ENCODE measurements at regions not wholly inside any gene's neighbourhood (a gene's known extent, or its start where the extent isn't known, plus 50 kb on each side); places are given as distances from the start of the nearest gene placed in this dataset.
"Not testable (repeated sequence)": the region's sequence is repeated elsewhere in the genome, so short reads cannot be mapped to it uniquely, and the experiment has no call there.

GRCh38 chr17:15836249-15836982, 104.3 kb downstream of the TBC1D26 start:
- H3K27me3 ChIP-seq = not testable (repeated sequence)
- 91 to 95% methylated on average over 3 to 5 of the region's 12 CpGs for WGBS, 2 donors

DNA sequence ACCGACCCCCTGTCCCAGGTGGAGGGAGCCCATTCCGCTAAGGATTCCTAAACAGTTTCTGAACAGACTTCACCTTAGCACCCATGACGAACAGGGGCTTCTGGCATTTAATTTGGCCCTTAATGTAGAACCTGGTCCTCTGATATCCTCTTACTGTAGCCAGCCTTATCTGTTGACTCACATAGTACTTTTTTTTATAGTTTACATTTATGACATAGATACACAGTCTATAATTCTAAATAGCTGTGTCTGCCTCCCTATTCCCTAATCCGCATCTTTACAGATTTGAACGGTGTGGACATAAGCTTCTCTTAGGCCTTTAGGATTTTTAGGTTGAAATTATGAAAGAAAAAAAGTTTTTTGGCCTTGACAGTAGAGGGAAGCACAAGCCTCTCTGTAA, 104.9 kb downstream of the TBC1D26 start:
- H3K27ac ChIP-seq; DNase-seq; ATAC-seq (ENCODE audit: low FRiP score in 2 of 2); H3K36me3 ChIP-seq; H3K4me3 ChIP-seq; H3K27me3 ChIP-seq; H3K9me3 ChIP-seq; H3K4me1 ChIP-seq: not testable (repeated sequence)
- WGBS, 2 donors = 95 to 98% methylated on average over 5 of the region's 5 CpGs

More at GRCh38 chr17:15836249-15836982, 104.3 kb downstream of the TBC1D26 start:
- not testable (repeated sequence) for H3K36me3 ChIP-seq; H3K4me3 ChIP-seq; H3K9me3 ChIP-seq; ATAC-seq (ENCODE audit: low FRiP score in 2 of 2); DNase-seq; H3K27ac ChIP-seq; H3K4me1 ChIP-seq

DNA sequence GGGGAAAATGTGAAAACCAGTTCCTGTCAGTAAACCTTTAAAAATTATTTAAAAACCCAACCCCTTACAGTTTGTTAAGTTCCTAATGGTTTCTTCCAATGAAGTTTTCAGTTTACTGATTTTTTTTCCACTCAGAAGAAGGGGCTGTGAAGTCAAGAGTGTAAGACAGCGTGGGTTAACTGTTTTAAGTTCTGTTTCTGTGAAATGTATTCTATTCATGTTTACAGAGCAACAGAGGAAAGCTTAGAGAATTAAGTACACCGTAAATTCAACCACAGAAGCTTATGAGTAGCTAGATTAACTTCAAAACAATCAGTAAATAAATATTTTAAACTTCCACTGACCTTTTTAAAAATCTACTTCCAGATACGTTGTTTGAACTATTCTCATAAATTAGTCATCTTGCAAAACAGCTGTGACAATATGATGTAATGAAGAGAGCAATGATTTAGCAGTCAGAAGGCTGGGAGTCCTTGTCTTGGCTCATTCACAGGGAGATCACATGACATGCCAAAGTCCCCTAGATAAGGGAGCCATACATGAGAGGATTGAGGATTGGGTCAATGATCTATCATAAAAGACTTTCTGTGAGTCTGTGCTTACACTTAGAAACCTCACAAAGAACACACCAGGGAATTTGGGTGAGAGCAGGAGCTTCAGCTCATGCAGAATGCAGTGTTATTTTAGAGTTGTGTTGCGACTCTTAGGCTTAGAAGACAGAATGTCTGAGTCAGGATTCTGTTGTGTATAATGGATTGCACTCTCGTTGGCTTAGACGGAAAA, 97.3 kb upstream of the ADORA2B start:
- not testable (repeated sequence) for DNase-seq, H3K4me3 ChIP-seq, H3K9me3 ChIP-seq, H3K27ac ChIP-seq, H3K27me3 ChIP-seq, H3K4me1 ChIP-seq, H3K36me3 ChIP-seq
- peak in 1 of 2 donors; percentile 81 for ATAC-seq (ENCODE audit: low FRiP score in 2 of 2)
- 41 to 49% methylated on average over 4 to 6 of the region's 6 CpGs for WGBS, 2 donors

GRCh38 chr17:15849054-15849453, 95.9 kb upstream of the ADORA2B start:
- H3K4me1 ChIP-seq, H3K27ac ChIP-seq, H3K36me3 ChIP-seq, H3K4me3 ChIP-seq, H3K27me3 ChIP-seq, H3K9me3 ChIP-seq: not testable (repeated sequence)
- ATAC-seq (ENCODE audit: low FRiP score in 2 of 2) (peak; percentile 86 to 91), DNase-seq (peak; percentile 78 to 80)
- TF ChIP-seq, protein P1, sequence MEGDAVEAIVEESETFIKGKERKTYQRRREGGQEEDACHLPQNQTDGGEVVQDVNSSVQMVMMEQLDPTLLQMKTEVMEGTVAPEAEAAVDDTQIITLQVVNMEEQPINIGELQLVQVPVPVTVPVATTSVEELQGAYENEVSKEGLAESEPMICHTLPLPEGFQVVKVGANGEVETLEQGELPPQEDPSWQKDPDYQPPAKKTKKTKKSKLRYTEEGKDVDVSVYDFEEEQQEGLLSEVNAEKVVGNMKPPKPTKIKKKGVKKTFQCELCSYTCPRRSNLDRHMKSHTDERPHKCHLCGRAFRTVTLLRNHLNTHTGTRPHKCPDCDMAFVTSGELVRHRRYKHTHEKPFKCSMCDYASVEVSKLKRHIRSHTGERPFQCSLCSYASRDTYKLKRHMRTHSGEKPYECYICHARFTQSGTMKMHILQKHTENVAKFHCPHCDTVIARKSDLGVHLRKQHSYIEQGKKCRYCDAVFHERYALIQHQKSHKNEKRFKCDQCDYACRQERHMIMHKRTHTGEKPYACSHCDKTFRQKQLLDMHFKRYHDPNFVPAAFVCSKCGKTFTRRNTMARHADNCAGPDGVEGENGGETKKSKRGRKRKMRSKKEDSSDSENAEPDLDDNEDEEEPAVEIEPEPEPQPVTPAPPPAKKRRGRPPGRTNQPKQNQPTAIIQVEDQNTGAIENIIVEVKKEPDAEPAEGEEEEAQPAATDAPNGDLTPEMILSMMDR (IDR thresholded peaks at IDR 0.05) = peak in 3 of 6 experiments; percentile 19 to 42 (median 36)
- WGBS, 2 donors = 27 to 29% methylated on average over 6 of the region's 6 CpGs

DNA sequence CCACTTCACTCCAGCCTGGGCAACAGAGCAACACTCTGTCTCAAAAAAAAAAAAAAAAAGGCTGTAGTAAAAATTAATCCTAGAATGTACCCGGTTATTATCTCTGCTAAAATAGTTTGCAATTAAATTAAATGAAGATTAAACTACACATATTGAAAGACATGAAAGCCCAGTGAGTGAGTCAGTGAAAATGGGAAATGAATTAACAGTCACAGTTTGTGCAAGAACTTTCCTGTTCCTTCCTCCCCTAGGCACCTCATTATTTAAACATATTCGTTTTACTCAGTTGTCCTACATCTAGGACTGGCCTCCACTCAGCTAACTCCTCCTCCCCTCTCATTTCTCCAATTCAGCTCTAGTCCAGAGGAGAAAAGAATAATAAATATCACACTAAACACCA, 94.9 kb upstream of the ADORA2B start:
- not testable (repeated sequence) for ATAC-seq (ENCODE audit: low FRiP score in 2 of 2)
- WGBS, 2 donors = 46 to 56% methylated on average over 2 of the region's 2 CpGs

DNA sequence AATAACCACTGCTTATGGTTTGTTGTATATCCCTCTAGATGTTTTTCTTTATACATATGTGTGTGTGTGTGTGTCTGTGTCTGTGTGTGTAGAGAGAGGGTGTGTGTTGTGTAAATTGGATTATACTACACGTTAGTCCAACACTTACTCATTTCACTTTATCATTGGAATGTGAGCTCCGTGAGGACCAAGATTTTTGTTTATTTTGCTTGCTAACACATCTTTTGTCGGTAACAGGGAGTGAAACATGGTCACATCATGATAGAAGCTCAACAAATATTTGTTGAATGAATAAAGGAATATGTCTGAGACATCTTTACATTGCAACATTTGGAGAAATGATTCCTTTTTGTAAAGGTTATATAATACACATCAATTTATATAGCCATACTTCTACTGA, 94.2 kb upstream of the ADORA2B start:
- H3K4me1 ChIP-seq; ATAC-seq (ENCODE audit: low FRiP score in 2 of 2); H3K4me3 ChIP-seq; H3K27me3 ChIP-seq; H3K36me3 ChIP-seq; DNase-seq; H3K27ac ChIP-seq; H3K9me3 ChIP-seq: not testable (repeated sequence)
- WGBS, 2 donors = 54 to 59% methylated on average over 3 of the region's 3 CpGs

More for the DNA sequence above, 94.9 kb upstream of the ADORA2B start:
- H3K27ac ChIP-seq, H3K27me3 ChIP-seq, H3K4me3 ChIP-seq, DNase-seq, H3K4me1 ChIP-seq, H3K36me3 ChIP-seq, H3K9me3 ChIP-seq: not testable (repeated sequence)

GRCh38 chr17:15852863-15853262, 92.1 kb upstream of the ADORA2B start:
- H3K4me3 ChIP-seq; H3K9me3 ChIP-seq; DNase-seq; ATAC-seq (ENCODE audit: low FRiP score in 2 of 2); H3K27me3 ChIP-seq; H3K4me1 ChIP-seq; H3K27ac ChIP-seq; H3K36me3 ChIP-seq: not testable (repeated sequence)
- WGBS, 2 donors = no CpG with 5 or more reads among the region's 4 CpGs

DNA sequence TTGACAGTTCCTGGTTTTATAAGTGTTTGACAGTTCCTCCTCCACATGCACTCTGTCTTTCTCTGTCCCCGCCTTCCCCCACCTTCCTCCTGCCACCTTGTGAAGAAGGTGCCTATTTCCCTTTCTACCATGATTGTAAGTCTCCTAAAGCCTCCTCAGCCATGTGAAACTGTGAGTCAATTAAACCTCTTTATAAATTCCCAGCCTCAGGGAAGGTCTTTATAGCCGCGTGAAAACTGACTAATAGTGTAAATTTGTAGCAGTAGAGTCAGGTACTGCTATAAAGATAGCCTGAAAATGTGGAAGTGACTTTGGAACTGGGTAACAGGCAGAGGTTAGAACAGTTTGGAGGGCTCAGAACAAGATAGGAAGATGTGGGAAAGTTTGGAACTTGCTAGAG, 88.7 kb upstream of the ADORA2B start:
- not testable (repeated sequence) for H3K27me3 ChIP-seq; H3K27ac ChIP-seq; ATAC-seq (ENCODE audit: low FRiP score in 2 of 2); DNase-seq; H3K9me3 ChIP-seq; H3K4me3 ChIP-seq; H3K4me1 ChIP-seq; H3K36me3 ChIP-seq
- 56 to 100% methylated on average over 1 to 2 of the region's 3 CpGs for WGBS, 2 donors

DNA sequence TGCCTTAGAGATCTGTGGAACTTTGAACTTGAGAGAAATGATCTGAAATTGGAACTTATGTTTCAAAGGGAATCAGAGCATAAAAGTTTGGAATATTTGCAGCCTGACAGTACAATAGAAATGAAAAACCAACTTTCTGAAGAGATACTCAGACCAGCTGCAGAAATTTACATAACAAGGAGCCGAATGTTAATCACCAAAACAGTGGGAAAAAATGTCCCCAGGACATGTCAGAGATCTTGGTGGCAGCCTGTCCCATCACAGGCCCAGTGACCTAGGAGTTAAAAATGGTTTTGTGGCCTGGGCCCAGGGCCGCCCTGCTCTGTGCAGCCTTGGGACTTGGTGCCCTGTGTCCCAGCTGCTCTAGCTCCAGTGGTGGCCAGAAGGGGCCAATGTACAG, 88.2 kb upstream of the ADORA2B start:
- not testable (repeated sequence) for H3K4me1 ChIP-seq; H3K27ac ChIP-seq; DNase-seq; H3K27me3 ChIP-seq; H3K36me3 ChIP-seq; ATAC-seq (ENCODE audit: low FRiP score in 2 of 2); H3K4me3 ChIP-seq; H3K9me3 ChIP-seq
- WGBS, 2 donors = 71 to 96% methylated on average over 2 of the region's 2 CpGs

GRCh38 chr17:15858082-15858481, 86.8 kb upstream of the ADORA2B start:
- not testable (repeated sequence) for H3K4me1 ChIP-seq; DNase-seq; H3K4me3 ChIP-seq; H3K36me3 ChIP-seq; H3K27ac ChIP-seq; ATAC-seq (ENCODE audit: low FRiP score in 2 of 2); H3K27me3 ChIP-seq; H3K9me3 ChIP-seq
- 85% methylated on average over 3 of the region's 3 CpGs for WGBS, 2 donors

DNA sequence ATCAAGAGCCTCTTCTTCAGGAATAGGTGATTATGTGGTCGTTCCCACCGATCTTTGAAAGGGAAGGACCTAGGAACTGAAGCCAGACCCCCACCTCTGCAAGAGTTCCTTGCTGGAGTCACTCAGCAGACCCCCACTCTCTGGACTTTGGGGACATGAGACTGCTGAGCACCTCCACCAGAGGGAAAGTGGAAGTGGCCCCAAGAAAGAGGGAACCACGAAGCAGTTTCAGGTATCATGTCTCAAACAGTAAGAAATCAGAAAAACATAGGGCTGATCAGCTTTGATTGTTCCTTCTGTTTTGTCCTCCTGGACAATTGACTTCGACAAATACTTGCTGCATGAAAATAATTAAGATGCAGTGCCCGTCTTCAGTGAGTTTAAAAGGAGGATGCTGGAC, 84.2 kb upstream of the ADORA2B start:
- H3K27ac ChIP-seq; H3K9me3 ChIP-seq; DNase-seq; H3K27me3 ChIP-seq; H3K36me3 ChIP-seq; H3K4me3 ChIP-seq; H3K4me1 ChIP-seq; ATAC-seq (ENCODE audit: low FRiP score in 2 of 2): not testable (repeated sequence)
- 86 to 90% methylated on average over 5 of the region's 5 CpGs for WGBS, 2 donors

DNA sequence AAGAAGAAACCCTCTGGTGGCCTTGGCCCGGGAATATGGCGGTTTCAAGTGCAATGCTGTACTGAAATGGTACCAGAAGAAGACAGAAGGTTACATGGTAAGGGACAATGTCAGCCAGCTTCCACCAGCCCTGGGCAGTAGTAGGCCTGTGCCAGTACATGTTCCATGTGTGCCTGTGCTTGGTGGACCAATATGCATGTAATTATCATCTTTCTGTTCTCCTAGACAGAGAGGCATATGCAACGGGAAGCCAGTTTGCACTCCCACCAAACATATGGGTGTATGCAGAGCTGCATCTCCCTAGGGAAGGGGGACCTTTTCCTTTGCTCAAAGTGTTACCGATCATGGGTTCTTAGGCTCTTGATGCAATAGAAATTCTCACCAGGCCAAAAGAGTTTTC, 80.9 kb upstream of the ADORA2B start:
- not testable (repeated sequence) for H3K9me3 ChIP-seq; H3K36me3 ChIP-seq; ATAC-seq (ENCODE audit: low FRiP score in 2 of 2); DNase-seq; H3K4me1 ChIP-seq; H3K27me3 ChIP-seq; H3K27ac ChIP-seq; H3K4me3 ChIP-seq
- WGBS, 2 donors = 87 to 100% methylated on average over 2 to 3 of the region's 4 CpGs

Measured in upper lobe of left lung (tissue), 6 donors.